Astrocyte of the spinal cord (primary cell): ENCODE measurements at regions not wholly inside any gene's neighbourhood (a gene's known extent, or its start where the extent isn't known, plus 50 kb on each side); places are given as distances from the start of the nearest gene placed in this dataset.

Source experiments
- DNase-seq: peaks from one replicate; pipeline ENCODE4 v3.0.0; 2011; ENCODE audit warnings: low read depth, low spot score
- H3K4me3 ChIP-seq: 2 replicates; pipeline ENCODE4 v1.5.1; 2011; ENCODE audit warnings: low read depth, mild to moderate bottlenecking, low read length, moderate library complexity
- CTCF ChIP-seq: IDR thresholded peaks from 2 replicates; pipeline ENCODE4 v1.5.1; 2012; ENCODE audit warnings: low read depth, mild to moderate bottlenecking, low read length, inconsistent platforms
- in situ Hi-C: cut with HindIII; loops from 2 replicates; pipeline ENCODE4 v1.10.0; 2017; ENCODE audit warnings: low sequenced_read_pairs

DNA sequence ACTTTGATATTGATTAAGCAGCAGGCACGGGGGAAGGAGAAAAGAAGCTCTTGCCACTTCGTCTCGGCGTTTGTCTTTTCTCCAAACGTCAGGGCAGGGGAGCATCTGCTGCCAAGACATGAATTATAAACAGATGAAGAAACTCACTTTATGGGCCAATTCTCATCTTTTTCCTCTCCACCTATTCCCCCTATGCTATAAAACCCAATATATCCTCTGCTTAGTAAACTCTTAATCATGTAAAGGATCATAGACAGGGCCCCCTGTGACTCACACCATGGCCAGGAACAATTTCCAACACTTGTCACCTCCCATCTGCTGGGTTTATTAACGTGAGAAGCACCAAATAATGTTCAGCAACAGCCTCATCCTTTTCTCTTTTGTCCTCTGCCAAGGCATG, 1092.1 kb upstream of the TMEM132C start:
- no peak overlapping the region for H3K4me3 ChIP-seq
- in situ Hi-C loops = no loop called here
- DNase-seq = no peak
- no peak for TF ChIP-seq CTCF

- in situ Hi-C loops = no loop called here
- H3K4me3 ChIP-seq = no peak overlapping the region
- no peak for DNase-seq
- TF ChIP-seq CTCF = no peak
These were observed 1091.6 kb upstream of the TMEM132C start for GRCh38 chr12:127175361-127175760.

GRCh38 chr12:127176804-127177203, 1090.2 kb upstream of the TMEM132C start:
- no peak for TF ChIP-seq CTCF
- no peak overlapping the region for H3K4me3 ChIP-seq
- in situ Hi-C loops = no loop called here
- no peak for DNase-seq

- TF ChIP-seq CTCF = no peak
- in situ Hi-C loops = no loop called here
- no peak for DNase-seq
- no peak overlapping the region for H3K4me3 ChIP-seq
These were observed 1088.9 kb upstream of the TMEM132C start for GRCh38 chr12:127178052-127178451.

GRCh38 chr12:127178463-127178862, 1088.5 kb upstream of the TMEM132C start:
- no peak overlapping the region for H3K4me3 ChIP-seq
- in situ Hi-C loops = no loop called here
- no peak for DNase-seq
- no peak for TF ChIP-seq CTCF

DNA sequence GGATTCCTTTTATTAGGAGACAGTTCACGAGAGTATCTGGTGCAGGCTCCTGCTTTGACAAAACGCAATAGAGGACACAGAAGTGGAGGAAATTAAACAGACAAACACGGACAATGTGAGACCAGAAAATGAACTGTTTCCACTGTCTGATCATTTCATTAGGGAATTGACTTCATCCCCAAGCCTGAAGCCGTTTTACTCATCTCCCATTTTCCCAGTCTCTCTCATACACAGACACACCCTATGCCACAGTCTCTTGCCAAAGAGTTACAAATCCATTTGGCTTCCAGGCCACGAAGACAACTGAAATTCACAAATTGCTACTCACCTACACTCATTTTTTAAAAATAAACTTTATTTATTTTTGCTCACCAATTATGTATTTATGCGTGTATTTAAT, 1087.8 kb upstream of the TMEM132C start:
- in situ Hi-C loops = no loop called here
- no peak for TF ChIP-seq CTCF
- H3K4me3 ChIP-seq = no peak overlapping the region
- no peak for DNase-seq

- TF ChIP-seq CTCF = no peak
- in situ Hi-C loops = no loop called here
These were observed 1085.0 kb upstream of the TMEM132C start for GRCh38 chr12:127182018-127182417.

More at GRCh38 chr12:127182018-127182417, 1085.0 kb upstream of the TMEM132C start:
- no peak overlapping the region for H3K4me3 ChIP-seq
- no peak for DNase-seq
